Spleen (tissue), 7 donors: ENCODE measurements at regions not wholly inside any gene's neighbourhood (a gene's known extent, or its start where the extent isn't known, plus 50 kb on each side); places are given as distances from the start of the nearest gene placed in this dataset.

Source experiments
- POLR2A ChIP-seq, 3 donors: fragments of 450-650 bp; IDR thresholded peaks; one replicate each; pipeline ENCODE4 v1.5.1; 2017; ENCODE audit warnings: antibody characterized with exemption in 3 of 3, mild to moderate bottlenecking in 1 of 3
- TF ChIP-seq, protein P1 (sequence below), 11 experiments: fragments of 200-600 bp in 7 of 11; fragments of 450-650 bp in 4 of 11; sonication (generic) in 4 of 11; IDR thresholded peaks in 8 of 11; conservative IDR thresholded peaks in 3 of 11; 1 replicate in 7 of 11; 2 replicates in 4 of 11; pipeline versions ENCODE4 v1.4.0 to v1.8.0; 2016 to 2021; ENCODE audit warnings: antibody characterized with exemption in 11 of 11, inconsistent platforms in 4 of 11, mild to moderate bottlenecking in 1 of 11
- donor health status: DM: no; HTN: no; CAD: no; lungs with moderate emphysema.
- donor health status: DM: no; HTN: no; CAD: no.
- donor health status: DM: no; HTN: no; CAD: no.

DNA sequence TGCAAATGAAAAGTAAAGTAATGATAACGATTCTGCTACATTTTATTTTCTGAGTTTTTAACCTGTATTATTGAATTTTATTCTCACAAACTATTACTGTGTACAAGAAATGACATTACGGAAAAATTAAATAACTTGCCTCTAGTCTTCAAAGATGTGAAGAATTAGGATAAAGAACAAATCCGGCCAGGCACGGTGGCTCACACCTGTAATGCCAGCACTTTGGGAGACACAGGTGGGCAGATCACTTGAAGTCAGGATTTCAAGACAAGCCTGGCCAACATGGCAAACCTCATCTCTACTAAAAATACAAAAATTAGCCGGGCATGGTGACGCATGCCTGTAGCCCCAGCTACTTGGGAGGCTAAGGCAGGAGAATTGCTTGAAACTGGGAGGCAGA is 1584.4 kb upstream of the SEL1L start:
- TF ChIP-seq, protein P1, sequence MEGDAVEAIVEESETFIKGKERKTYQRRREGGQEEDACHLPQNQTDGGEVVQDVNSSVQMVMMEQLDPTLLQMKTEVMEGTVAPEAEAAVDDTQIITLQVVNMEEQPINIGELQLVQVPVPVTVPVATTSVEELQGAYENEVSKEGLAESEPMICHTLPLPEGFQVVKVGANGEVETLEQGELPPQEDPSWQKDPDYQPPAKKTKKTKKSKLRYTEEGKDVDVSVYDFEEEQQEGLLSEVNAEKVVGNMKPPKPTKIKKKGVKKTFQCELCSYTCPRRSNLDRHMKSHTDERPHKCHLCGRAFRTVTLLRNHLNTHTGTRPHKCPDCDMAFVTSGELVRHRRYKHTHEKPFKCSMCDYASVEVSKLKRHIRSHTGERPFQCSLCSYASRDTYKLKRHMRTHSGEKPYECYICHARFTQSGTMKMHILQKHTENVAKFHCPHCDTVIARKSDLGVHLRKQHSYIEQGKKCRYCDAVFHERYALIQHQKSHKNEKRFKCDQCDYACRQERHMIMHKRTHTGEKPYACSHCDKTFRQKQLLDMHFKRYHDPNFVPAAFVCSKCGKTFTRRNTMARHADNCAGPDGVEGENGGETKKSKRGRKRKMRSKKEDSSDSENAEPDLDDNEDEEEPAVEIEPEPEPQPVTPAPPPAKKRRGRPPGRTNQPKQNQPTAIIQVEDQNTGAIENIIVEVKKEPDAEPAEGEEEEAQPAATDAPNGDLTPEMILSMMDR (IDR thresholded peaks at IDR 0.05 in 8 of 11, conservative IDR thresholded peaks at IDR 0.05 in 3 of 11), result no peak
- no peak for TF ChIP-seq POLR2A (IDR thresholded peaks at IDR 0.05)
